ENCODE measurements at regions not wholly inside any gene's neighbourhood (a gene's known extent, or its start where the extent isn't known, plus 50 kb on each side); places are given as distances from the start of the nearest gene placed in this dataset.

GRCh38 chr18:10012526-10012925 lies 98.7 kb downstream of the VAPA start:
- H3K9me1 ChIP-seq (ENCODE audit: control insufficient read depth, extremely low read depth, insufficient read depth, low read length) = no peaks in the 10 kb centered on the region
- no peak overlapping the region for H3K4me3 ChIP-seq (ENCODE audit: control insufficient read depth in 2 of 3, extremely low read depth in 1 of 3, insufficient read depth in 2 of 3, low read depth in 1 of 3, low read length in 3 of 3)
- no peak overlapping the region for H3K9ac ChIP-seq (ENCODE audit: control insufficient read depth, extremely low read depth, insufficient read depth, low read length)
- no peaks in the 10 kb centered on the region for H4K20me1 ChIP-seq (ENCODE audit: control insufficient read depth, extremely low read depth, insufficient read depth, low read length)
- H3K27me3 ChIP-seq (ENCODE audit: control insufficient read depth, extremely low read depth, insufficient read depth, low read length) = no peaks in the 10 kb centered on the region
- no peak for TF ChIP-seq CTCF (optimal IDR thresholded peaks at IDR 0.05 in 1 of 3, IDR thresholded peaks at IDR 0.05 in 1 of 3, conservative IDR thresholded peaks at IDR 0.05 in 1 of 3; ENCODE audit: extremely low read depth in 1 of 3, insufficient read depth in 2 of 3, low read length in 3 of 3)
- no peak for TF ChIP-seq EZH2 (IDR thresholded peaks at IDR 0.05; ENCODE audit: low read length)
- no peak for FAIRE-seq
- H3K9me3 ChIP-seq (ENCODE audit: control insufficient read depth, low read depth, low read length) = no peaks in the 10 kb centered on the region
- H3K4me2 ChIP-seq (ENCODE audit: control insufficient read depth, extremely low read depth, insufficient read depth, low read depth, low read length) = no peak overlapping the region
- H3K4me1 ChIP-seq (ENCODE audit: control insufficient read depth, extremely low read depth, insufficient read depth, low read length) = peaks cover 26% of the 10 kb centered on the region
- H2AFZ ChIP-seq (ENCODE audit: control insufficient read depth, low read length) = no peak overlapping the region
- DNase-seq (ENCODE audit: low read depth, low spot score) = no peak
- H3K79me2 ChIP-seq (ENCODE audit: control insufficient read depth, insufficient read depth, low read length) = no peaks in the 10 kb centered on the region
- dilution Hi-C loops (cut with MboI; ENCODE audit: extremely low pct_ligation_motif_present, low sequenced_read_pairs) = no loop called here
- H3K36me3 ChIP-seq (ENCODE audit: control insufficient read depth in 2 of 2, extremely low read depth in 1 of 2, insufficient read depth in 2 of 2, low read length in 2 of 2) = no peaks in the 10 kb centered on the region
- no peak overlapping the region for H3K27ac ChIP-seq (ENCODE audit: control insufficient read depth, insufficient read depth, low read length)

GRCh38 chr18:10013621-10014543 lies 100.1 kb downstream of the VAPA start:
- Histone ChIP-seq H3K9me1 (ENCODE audit: control insufficient read depth, extremely low read depth, insufficient read depth, low read length) (no peaks in the 10 kb centered on the region), H3K36me3 (ENCODE audit: control insufficient read depth in 2 of 2, extremely low read depth in 1 of 2, insufficient read depth in 2 of 2, low read length in 2 of 2) (no peaks in the 10 kb centered on the region), H3K79me2 (ENCODE audit: control insufficient read depth, insufficient read depth, low read length) (no peaks in the 10 kb centered on the region), H3K27ac (ENCODE audit: control insufficient read depth, insufficient read depth, low read length) (no peak overlapping the region), H3K27me3 (ENCODE audit: control insufficient read depth, extremely low read depth, insufficient read depth, low read length) (no peaks in the 10 kb centered on the region), H3K4me2 (ENCODE audit: control insufficient read depth, extremely low read depth, insufficient read depth, low read depth, low read length) (no peak overlapping the region), H4K20me1 (ENCODE audit: control insufficient read depth, extremely low read depth, insufficient read depth, low read length) (no peaks in the 10 kb centered on the region), H3K4me3 (ENCODE audit: control insufficient read depth in 2 of 3, extremely low read depth in 1 of 3, insufficient read depth in 2 of 3, low read depth in 1 of 3, low read length in 3 of 3) (no peak overlapping the region), H3K4me1 (ENCODE audit: control insufficient read depth, extremely low read depth, insufficient read depth, low read length) (peaks cover 26% of the 10 kb centered on the region), H3K9ac (ENCODE audit: control insufficient read depth, extremely low read depth, insufficient read depth, low read length) (no peak overlapping the region), H2AFZ (ENCODE audit: control insufficient read depth, low read length) (no peak overlapping the region), H3K9me3 (ENCODE audit: control insufficient read depth, low read depth, low read length) (no peaks in the 10 kb centered on the region)
- FAIRE-seq = no peak
- TF ChIP-seq EZH2 (IDR thresholded peaks at IDR 0.05; ENCODE audit: low read length) (no peak), CTCF (optimal IDR thresholded peaks at IDR 0.05 in 1 of 3, IDR thresholded peaks at IDR 0.05 in 1 of 3, conservative IDR thresholded peaks at IDR 0.05 in 1 of 3; ENCODE audit: extremely low read depth in 1 of 3, insufficient read depth in 2 of 3, low read length in 3 of 3) (no peak)
- DNase-seq (ENCODE audit: low read depth, low spot score) = no peak
- dilution Hi-C loops (cut with MboI; ENCODE audit: extremely low pct_ligation_motif_present, low sequenced_read_pairs) = no loop called here

Data from keratinocyte (primary cell).